ENCODE measurements at regions not wholly inside any gene's neighbourhood (a gene's known extent, or its start where the extent isn't known, plus 50 kb on each side); places are given as distances from the start of the nearest gene placed in this dataset.

DNA sequence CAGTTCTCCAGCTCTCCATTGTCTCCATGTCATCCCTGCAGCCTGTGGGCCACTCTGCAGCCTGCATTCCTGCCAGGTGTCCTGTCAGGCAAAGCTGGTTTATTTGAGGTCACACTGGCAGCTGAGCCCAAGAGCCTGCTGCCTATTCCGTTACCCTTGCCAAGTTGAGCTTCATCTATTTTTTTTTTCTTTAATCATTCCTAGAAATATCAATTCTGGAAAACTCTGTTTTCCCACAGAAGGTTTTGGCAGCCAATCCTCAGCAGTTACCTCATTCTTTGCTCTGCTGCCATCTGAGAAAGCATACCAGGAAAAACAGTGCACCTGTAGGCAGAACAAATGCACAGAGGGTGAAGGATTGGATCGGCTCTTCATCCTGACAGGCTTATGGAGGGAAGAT, 411.0 kb upstream of the ACVR2A start:
- Histone ChIP-seq H3K36me3 (no peaks in the 10 kb centered on the region), H3K27me3 (no peaks in the 10 kb centered on the region), H3K9me3 (no peaks in the 10 kb centered on the region), H3K4me1 (no peaks in the 10 kb centered on the region), H3K4me3 (no peak overlapping the region), H3K27ac (no peak overlapping the region)
- intact Hi-C loops (cut with DNase I), result no loop called here
- no peak for ATAC-seq
- TF ChIP-seq, protein P1, sequence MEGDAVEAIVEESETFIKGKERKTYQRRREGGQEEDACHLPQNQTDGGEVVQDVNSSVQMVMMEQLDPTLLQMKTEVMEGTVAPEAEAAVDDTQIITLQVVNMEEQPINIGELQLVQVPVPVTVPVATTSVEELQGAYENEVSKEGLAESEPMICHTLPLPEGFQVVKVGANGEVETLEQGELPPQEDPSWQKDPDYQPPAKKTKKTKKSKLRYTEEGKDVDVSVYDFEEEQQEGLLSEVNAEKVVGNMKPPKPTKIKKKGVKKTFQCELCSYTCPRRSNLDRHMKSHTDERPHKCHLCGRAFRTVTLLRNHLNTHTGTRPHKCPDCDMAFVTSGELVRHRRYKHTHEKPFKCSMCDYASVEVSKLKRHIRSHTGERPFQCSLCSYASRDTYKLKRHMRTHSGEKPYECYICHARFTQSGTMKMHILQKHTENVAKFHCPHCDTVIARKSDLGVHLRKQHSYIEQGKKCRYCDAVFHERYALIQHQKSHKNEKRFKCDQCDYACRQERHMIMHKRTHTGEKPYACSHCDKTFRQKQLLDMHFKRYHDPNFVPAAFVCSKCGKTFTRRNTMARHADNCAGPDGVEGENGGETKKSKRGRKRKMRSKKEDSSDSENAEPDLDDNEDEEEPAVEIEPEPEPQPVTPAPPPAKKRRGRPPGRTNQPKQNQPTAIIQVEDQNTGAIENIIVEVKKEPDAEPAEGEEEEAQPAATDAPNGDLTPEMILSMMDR (IDR thresholded peaks at IDR 0.05), result no peak
- DNase-seq, result no peak

DNA sequence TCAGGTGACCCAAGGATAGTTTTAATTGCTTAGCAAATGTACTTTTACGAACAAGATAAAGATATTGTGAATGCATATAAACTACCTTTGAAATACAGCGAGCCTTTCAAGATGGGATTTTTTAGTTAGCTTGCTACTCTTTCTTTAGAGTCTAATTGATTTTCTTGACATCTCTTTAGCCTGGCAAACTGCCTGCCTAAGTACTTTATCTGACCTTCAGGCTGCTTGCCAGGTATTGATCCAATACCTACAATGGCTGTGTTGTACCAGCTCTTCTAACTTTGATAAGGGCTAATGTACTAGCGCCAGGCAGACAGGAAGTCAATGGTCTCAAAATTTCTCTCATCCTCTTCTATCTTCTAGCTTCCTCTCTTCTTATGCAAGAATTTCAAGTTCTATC, 414.4 kb upstream of the ACVR2A start:
- intact Hi-C loops (cut with DNase I), result no loop called here
- no peak for ATAC-seq
- TF ChIP-seq, protein P1 (IDR thresholded peaks at IDR 0.05), result no peak

DNA sequence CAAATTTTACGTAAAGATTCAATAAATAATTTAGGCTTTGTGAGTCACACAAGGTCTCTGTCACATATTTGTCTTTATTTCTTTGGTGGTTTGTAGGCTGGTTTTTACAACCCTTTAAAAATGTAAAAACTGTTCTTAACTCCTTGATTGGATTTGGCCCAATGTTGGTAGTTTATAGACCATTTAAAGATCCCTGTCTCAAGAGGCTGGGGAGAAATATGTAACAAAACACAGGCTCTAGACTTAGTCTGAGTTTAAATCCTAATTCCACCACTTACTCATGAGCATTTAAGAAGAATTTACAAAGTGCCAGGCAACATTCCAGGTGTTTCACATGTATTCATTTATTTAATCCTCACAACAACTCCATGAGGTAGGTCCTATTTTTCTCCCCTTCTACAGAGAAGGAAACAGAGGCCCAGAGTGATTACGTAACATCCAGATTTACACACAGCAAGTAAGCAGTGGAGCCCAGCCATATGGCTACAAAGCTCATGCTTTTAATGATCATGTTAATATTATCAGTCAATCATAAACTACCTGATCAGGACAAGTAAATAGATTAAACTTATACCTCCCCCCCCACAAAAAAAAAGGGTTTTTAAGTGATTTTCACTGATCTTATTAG, 416.6 kb upstream of the ACVR2A start:
- intact Hi-C loops (cut with DNase I), result no loop called here
- DNase-seq (no peak), ATAC-seq (no peak)
- Histone ChIP-seq H3K4me3 (no peak overlapping the region), H3K27me3 (no peaks in the 10 kb centered on the region), H3K9me3 (no peaks in the 10 kb centered on the region), H3K4me1 (no peaks in the 10 kb centered on the region), H3K36me3 (no peaks in the 10 kb centered on the region), H3K27ac (no peak overlapping the region)
- TF ChIP-seq, protein P1 (IDR thresholded peaks at IDR 0.05), result no peak

More for the DNA sequence above, 414.4 kb upstream of the ACVR2A start:
- Histone ChIP-seq H3K27me3 (no peaks in the 10 kb centered on the region), H3K36me3 (no peaks in the 10 kb centered on the region), H3K9me3 (no peaks in the 10 kb centered on the region), H3K27ac (no peak overlapping the region), H3K4me3 (no peak overlapping the region), H3K4me1 (no peaks in the 10 kb centered on the region)
- no peak for DNase-seq

- TF ChIP-seq, protein P1 (IDR thresholded peaks at IDR 0.05), result no peak
- intact Hi-C loops (cut with DNase I), result no loop called here
- Histone ChIP-seq H3K27me3 (no peaks in the 10 kb centered on the region), H3K4me1 (no peaks in the 10 kb centered on the region), H3K4me3 (no peak overlapping the region), H3K9me3 (no peaks in the 10 kb centered on the region), H3K36me3 (no peaks in the 10 kb centered on the region), H3K27ac (no peak overlapping the region)
- no peak for ATAC-seq
- no peak for DNase-seq
Measured at GRCh38 chr2:147425437-147426029, 419.3 kb upstream of the ACVR2A start.

DNA sequence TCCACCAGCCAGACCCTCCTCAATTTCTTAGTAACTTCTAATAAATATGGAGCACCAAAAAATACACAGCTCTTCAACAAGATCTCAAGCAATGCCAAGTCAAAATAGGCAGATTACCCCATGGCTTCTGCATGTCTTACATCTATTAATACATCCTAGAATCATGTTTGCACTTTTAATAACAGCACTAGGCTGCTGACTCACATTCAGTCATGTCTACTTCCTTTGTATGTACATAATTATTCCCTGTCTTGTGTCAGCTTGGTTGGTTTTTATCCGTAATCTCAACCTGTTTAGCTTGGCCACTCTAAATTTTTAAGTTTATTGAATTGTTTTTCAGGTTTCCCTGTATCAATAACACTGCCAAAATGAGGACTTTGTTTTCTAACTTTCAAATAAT, 420.1 kb upstream of the ACVR2A start:
- ATAC-seq (no peak), DNase-seq (no peak)
- no peak overlapping the region for H3K4me3 ChIP-seq
- no peaks in the 10 kb centered on the region for H3K36me3 ChIP-seq
- TF ChIP-seq, protein P1 (IDR thresholded peaks at IDR 0.05), result no peak
- intact Hi-C loops (cut with DNase I), result no loop called here
- H3K4me1 ChIP-seq, result no peaks in the 10 kb centered on the region
- H3K27ac ChIP-seq, result no peak overlapping the region
- H3K9me3 ChIP-seq, result no peaks in the 10 kb centered on the region
- no peaks in the 10 kb centered on the region for H3K27me3 ChIP-seq
